H1 (cell line): ENCODE measurements at regions not wholly inside any gene's neighbourhood (a gene's known extent, or its start where the extent isn't known, plus 50 kb on each side); places are given as distances from the start of the nearest gene placed in this dataset.

ENCODE experiments used
- CTCF ChIA-PET: fragments of 300-600 bp; sonication (Branson Sonifier 250); formaldehyde crosslinking; loops from one replicate; lab custom pipeline; 2021; ENCODE audit not compliant: partially characterized antibody; lab: Charles Lee
- POLR2A ChIA-PET: fragments of 300-600 bp; sonication (Branson Sonifier 250); formaldehyde crosslinking; loops from one replicate; lab custom pipeline; 2021; ENCODE audit warnings: inconsistent platforms; ENCODE audit not compliant: partially characterized antibody; lab: Charles Lee
- DNase-seq, 2 experiments: peaks; one replicate each; pipeline versions ENCODE4 v3.0.0 to v3.0.0-alpha.2; 2010 to 2022; ENCODE audit warnings: low spot score in 2 of 2, low read depth in 1 of 2, mixed read lengths in 1 of 2
- FAIRE-seq: peaks from 2 replicates; lab custom pipeline; 2011; peaks lifted over from hg19 to GRCh38; lab: Jason Lieb, UNC
- H2AFZ ChIP-seq: 2 replicates; pipeline ENCODE4 v1.8.1; 2012; ENCODE audit warnings: low read length, inconsistent platforms
- H2AK5ac ChIP-seq: 2 replicates; pipeline ENCODE4 v1.6.1; 2013; ENCODE audit warnings: low read depth, low read length
- H2BK120ac ChIP-seq: replicated peaks from 2 replicates; pipeline ENCODE3; 2013; ENCODE audit warnings: low read depth, low read length, inconsistent platforms
- H2BK12ac ChIP-seq: 2 replicates; pipeline ENCODE4 v1.6.1; 2013; ENCODE audit warnings: low read depth, low read length
- H2BK15ac ChIP-seq: 2 replicates; pipeline ENCODE4 v1.6.1; 2013; ENCODE audit warnings: low read length
- H2BK20ac ChIP-seq: 2 replicates; pipeline ENCODE4 v1.6.1; 2013; ENCODE audit warnings: low read length
- H2BK5ac ChIP-seq: 2 replicates; pipeline ENCODE4 v1.6.1; 2013; ENCODE audit warnings: low read depth, low read length
- H3K14ac ChIP-seq: 2 replicates; pipeline ENCODE4 v1.6.1; 2013; ENCODE audit warnings: inconsistent platforms; ENCODE audit not compliant: insufficient read length
- H3K18ac ChIP-seq: 2 replicates; pipeline ENCODE4 v1.6.1; 2013; ENCODE audit warnings: low read length; ENCODE audit errors: extremely low read depth
- H3K23ac ChIP-seq: 2 replicates; pipeline ENCODE4 v1.6.1; 2013; ENCODE audit warnings: inconsistent platforms; ENCODE audit not compliant: insufficient read length
- H3K23me2 ChIP-seq: 2 replicates; pipeline ENCODE4 v1.6.1; 2013; ENCODE audit warnings: low read depth, low read length
- H3K27ac ChIP-seq: 2 replicates; pipeline ENCODE4 v1.6.1; 2011; ENCODE audit warnings: low read depth, low read length, inconsistent platforms
- H3K27me3 ChIP-seq, 4 experiments: replicated peaks in 1 of 4; 1 replicate in 1 of 4; 2 replicates in 3 of 4; pipeline versions ENCODE4 v1.6.1 to v1.8.1; 2011 to 2013; ENCODE audit warnings: low read length in 3 of 4, mild to moderate bottlenecking in 3 of 4, inconsistent platforms in 2 of 4, mixed read lengths in 2 of 4, moderate library complexity in 1 of 4; ENCODE audit not compliant: control insufficient read depth in 3 of 4, insufficient read depth in 3 of 4; ENCODE audit errors: extremely low read depth in 1 of 4
- H3K36me3 ChIP-seq, 4 experiments: 2 replicates each; pipeline versions ENCODE4 v1.6.1 to v1.8.1; 2011 to 2013; ENCODE audit warnings: mild to moderate bottlenecking in 4 of 4, low read length in 3 of 4, moderate library complexity in 2 of 4, control low read depth in 1 of 4, inconsistent platforms in 1 of 4; ENCODE audit not compliant: insufficient read depth in 4 of 4, control insufficient read depth in 2 of 4
- H3K4ac ChIP-seq: replicated peaks from 2 replicates; pipeline ENCODE3; 2013; ENCODE audit warnings: low read length, low read depth, mixed read lengths, inconsistent platforms; ENCODE audit not compliant: insufficient read length
- H3K4me1 ChIP-seq, 4 experiments: replicated peaks in 1 of 4; 1 replicate in 1 of 4; 2 replicates in 3 of 4; pipeline versions ENCODE4 v1.6.1 to v1.8.1; 2011 to 2013; ENCODE audit warnings: low read length in 3 of 4, inconsistent platforms in 2 of 4, mixed read lengths in 1 of 4; ENCODE audit not compliant: insufficient read depth in 4 of 4, control insufficient read depth in 3 of 4
- H3K4me2 ChIP-seq, 2 experiments: 2 replicates each; pipeline versions ENCODE4 v1.6.1 to v1.8.1; 2011 to 2013; ENCODE audit warnings: low read depth in 2 of 2, low read length in 2 of 2, control low read depth in 1 of 2, inconsistent platforms in 1 of 2, mild to moderate bottlenecking in 1 of 2; ENCODE audit not compliant: insufficient read depth in 1 of 2
- H3K4me3 ChIP-seq, 4 experiments: fragments of 200-600, 300-600 bp in 1 of 4; sonication (generic), shearing (Covaris generic), sonication (Bioruptor Twin) in 1 of 4; 2 replicates each; pipeline versions ENCODE4 v1.5.1 to v1.8.1; 2011 to 2016; ENCODE audit warnings: low read length in 4 of 4, low read depth in 3 of 4, control low read depth in 2 of 4, inconsistent platforms in 2 of 4, mild to moderate bottlenecking in 2 of 4, mixed read lengths in 1 of 4, moderate library complexity in 1 of 4; ENCODE audit not compliant: insufficient read depth in 2 of 4; ENCODE audit errors: extremely low read depth in 1 of 4
- H3K56ac ChIP-seq: replicated peaks from 2 replicates; pipeline ENCODE3; 2013; ENCODE audit warnings: low read depth, mild to moderate bottlenecking, mixed read lengths, low read length, inconsistent platforms; ENCODE audit not compliant: insufficient read length
- H3K79me1 ChIP-seq: 2 replicates; pipeline ENCODE4 v1.6.1; 2013; ENCODE audit warnings: low read depth, low read length, control low read depth
- H3K79me2 ChIP-seq, 2 experiments: 2 replicates each; pipeline versions ENCODE4 v1.6.1 to v1.8.1; 2012 to 2013; ENCODE audit warnings: low read length in 2 of 2, mild to moderate bottlenecking in 2 of 2, inconsistent platforms in 1 of 2; ENCODE audit not compliant: insufficient read depth in 2 of 2, control insufficient read depth in 1 of 2
- H3K9ac ChIP-seq, 4 experiments: replicated peaks in 1 of 4; 1 replicate in 1 of 4; 2 replicates in 3 of 4; pipeline versions ENCODE4 v1.6.1 to v1.8.1; 2011 to 2013; ENCODE audit warnings: low read depth in 3 of 4, low read length in 3 of 4, control low read depth in 2 of 4, mild to moderate bottlenecking in 2 of 4, moderate library complexity in 2 of 4, inconsistent platforms in 1 of 4; ENCODE audit errors: extremely low read depth in 1 of 4
- H3K9me3 ChIP-seq, 2 experiments: 2 replicates each; pipeline versions ENCODE4 v1.6.1 to v1.8.1; 2012 to 2013; ENCODE audit warnings: mild to moderate bottlenecking in 2 of 2, moderate library complexity in 2 of 2, control low read depth in 1 of 2, inconsistent platforms in 1 of 2, low read depth in 1 of 2, low read length in 1 of 2, mixed read lengths in 1 of 2; ENCODE audit not compliant: insufficient read depth in 2 of 2
- H4K20me1 ChIP-seq, 2 experiments: replicated peaks in 1 of 2; 2 replicates each; pipeline versions ENCODE3 to v1.8.1; 2011 to 2013; ENCODE audit warnings: inconsistent platforms in 2 of 2, low read length in 2 of 2, mild to moderate bottlenecking in 1 of 2; ENCODE audit not compliant: insufficient read depth in 2 of 2, control insufficient read depth in 1 of 2
- H4K5ac ChIP-seq: 2 replicates; pipeline ENCODE4 v1.6.1; 2013; ENCODE audit warnings: low read length, low read depth, mixed read lengths, inconsistent platforms; ENCODE audit not compliant: insufficient read length
- H4K8ac ChIP-seq: 2 replicates; pipeline ENCODE4 v1.8.0; 2013; ENCODE audit warnings: mild to moderate bottlenecking, moderate library complexity, low read length, inconsistent platforms; ENCODE audit not compliant: insufficient read depth; ENCODE audit errors: extremely low read depth
- H4K91ac ChIP-seq: replicated peaks from 2 replicates; pipeline ENCODE3; 2013; ENCODE audit warnings: low read length, mixed read lengths, inconsistent platforms; ENCODE audit not compliant: insufficient read length
- CTCF ChIP-seq, 3 experiments: IDR thresholded peaks; 1 replicate in 2 of 3; 2 replicates in 1 of 3; pipeline versions ENCODE4 v1.5.1 to v1.6.1; 2011; ENCODE audit warnings: low read length in 3 of 3, mild to moderate bottlenecking in 3 of 3, inconsistent platforms in 2 of 3, low read depth in 1 of 3, moderate library complexity in 1 of 3; ENCODE audit not compliant: insufficient read depth in 1 of 3; ENCODE audit errors: control extremely low read depth in 1 of 3
- RBBP5 ChIP-seq: IDR thresholded peaks from 2 replicates; pipeline ENCODE4 v1.7.1; 2012; ENCODE audit warnings: low read depth, mild to moderate bottlenecking, inconsistent platforms, low read length, moderate library complexity, borderline replicate concordance
- RXRA ChIP-seq: IDR thresholded peaks from 2 replicates; pipeline ENCODE4 v1.6.1; 2011; ENCODE audit warnings: low read depth, mild to moderate bottlenecking, low read length, moderate library complexity; ENCODE audit not compliant: insufficient read depth
- TBP ChIP-seq: IDR thresholded peaks from 2 replicates; pipeline ENCODE4 v1.6.1; 2011; ENCODE audit warnings: low read depth, low read length, improper control_type of control experiment
- WGBS, 2 experiments: shearing (Covaris generic) in 1 of 2; methylation state at CpG; one replicate each; pipeline versions ENCODE4 v1.1.6 to v1.1.7; 2013 to 2015; ENCODE audit warnings: low lambda C conversion rate in 2 of 2, mixed read lengths in 2 of 2, inconsistent platforms in 1 of 2, low coverage in 1 of 2, missing lambda C conversion rate in 1 of 2; ENCODE audit not compliant: insufficient replicate concordance in 2 of 2, insufficient coverage in 1 of 2, insufficient read length in 1 of 2; ENCODE audit errors: extremely low coverage in 1 of 2, missing lambda C conversion rate in 1 of 2; 5-methylcytosine and 5-hydroxymethylcytosine counted together

GRCh38 chr6:106884576-106884975 lies 90.0 kb downstream of the CD24 start:
- ChIA-PET POLR2A (interaction anchor here (1.1 to 1.3 kb wide), 2 partner anchors 18 to 37 kb away, joined by 3 read pairs; no protein-coding TSS in a partner anchor), CTCF (interaction anchor here (0.6 to 1.8 kb wide), 9 partner anchors 9 to 430 kb away, joined by 3 to 5 read pairs (median 3); no protein-coding TSS in a partner anchor)
- Histone ChIP-seq H3K4me3 (no peak overlapping the region), H3K23ac (no peak overlapping the region), H3K18ac (no peak overlapping the region), H3K56ac (no peak overlapping the region), H3K79me2 (no peaks in the 10 kb centered on the region), H2BK120ac (peak overlapping the region; percentile 36), H3K14ac (no peak overlapping the region), H3K4me1 (peaks cover 2 to 19% (median 13%) of the 10 kb centered on the region in 4 experiments; a peak in 5 of 7 replicates), H4K20me1 (no peaks in the 10 kb centered on the region), H4K91ac (peak overlapping the region; percentile 49), H3K27ac (no peak overlapping the region), H3K79me1 (no peaks in the 10 kb centered on the region), H3K4me2 (no peak overlapping the region), H2BK15ac (no peak overlapping the region), H2AK5ac (no peak overlapping the region), H2BK12ac (no peak overlapping the region), H3K27me3 (no peaks in the 10 kb centered on the region; a peak in 1 of 7 replicates), H3K36me3 (no peaks in the 10 kb centered on the region), H2AFZ (no peak overlapping the region), H2BK5ac (no peak overlapping the region), H2BK20ac (peak overlapping the region; percentile 96; the same call in 1 of the 2 replicates), H3K9me3 (no peaks in the 10 kb centered on the region), H4K8ac (no peak overlapping the region), H3K23me2 (no peaks in the 10 kb centered on the region), H3K4ac (no peak overlapping the region), H4K5ac (no peak overlapping the region), H3K9ac (no peak overlapping the region)
- DNase-seq (no peak), FAIRE-seq (no peak)
- 95% methylated on average over 6 of the region's 6 CpGs; no CpG with 5 or more reads in 1 of the 2 experiments for WGBS, 2 experiments
- no peak for TF ChIP-seq RBBP5
- TF ChIP-seq TBP, result no peak
- no peak for TF ChIP-seq CTCF (IDR thresholded peaks at IDR 0.05; ENCODE audit: control extremely low read depth in 1 of 3, insufficient read depth in 1 of 3, low read depth in 1 of 3, low read length in 3 of 3)
- no peak for TF ChIP-seq RXRA
